HG03196 (cell line): ENCODE measurements at regions not wholly inside any gene's neighbourhood (a gene's known extent, or its start where the extent isn't known, plus 50 kb on each side); places are given as distances from the start of the nearest gene placed in this dataset.

Source experiments
- ATAC-seq: cut with Tn5 transposase; IDR thresholded peaks from one replicate; pipeline ENCODE4 v1.9.1; 2021; ENCODE audit not compliant: unreplicated experiment

DNA sequence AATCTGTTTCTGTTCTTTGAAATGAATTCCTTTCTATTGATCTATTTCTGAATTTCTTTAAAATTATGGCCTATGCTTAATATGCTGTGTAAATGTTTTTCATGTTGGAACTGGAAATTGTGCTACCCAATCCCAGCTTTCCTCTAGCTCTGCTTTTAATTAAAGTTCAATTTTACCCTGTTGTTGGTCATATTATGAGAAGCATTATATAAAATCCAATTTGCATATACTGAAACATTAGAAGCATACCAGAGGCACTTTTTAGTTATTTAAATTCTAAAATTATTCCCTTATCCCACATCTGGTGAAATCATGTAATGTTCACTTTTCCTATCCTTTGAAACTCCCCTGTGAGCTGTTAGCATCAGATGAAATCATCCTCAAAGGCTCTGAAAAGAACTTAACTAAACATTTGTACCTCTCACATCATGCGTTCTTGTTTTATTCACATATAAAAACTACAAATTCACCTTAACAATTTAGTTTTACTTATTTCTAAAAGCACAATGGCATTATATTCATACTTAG lies 160.6 kb upstream of the COL21A1 start:
- ATAC-seq, result no peak

DNA sequence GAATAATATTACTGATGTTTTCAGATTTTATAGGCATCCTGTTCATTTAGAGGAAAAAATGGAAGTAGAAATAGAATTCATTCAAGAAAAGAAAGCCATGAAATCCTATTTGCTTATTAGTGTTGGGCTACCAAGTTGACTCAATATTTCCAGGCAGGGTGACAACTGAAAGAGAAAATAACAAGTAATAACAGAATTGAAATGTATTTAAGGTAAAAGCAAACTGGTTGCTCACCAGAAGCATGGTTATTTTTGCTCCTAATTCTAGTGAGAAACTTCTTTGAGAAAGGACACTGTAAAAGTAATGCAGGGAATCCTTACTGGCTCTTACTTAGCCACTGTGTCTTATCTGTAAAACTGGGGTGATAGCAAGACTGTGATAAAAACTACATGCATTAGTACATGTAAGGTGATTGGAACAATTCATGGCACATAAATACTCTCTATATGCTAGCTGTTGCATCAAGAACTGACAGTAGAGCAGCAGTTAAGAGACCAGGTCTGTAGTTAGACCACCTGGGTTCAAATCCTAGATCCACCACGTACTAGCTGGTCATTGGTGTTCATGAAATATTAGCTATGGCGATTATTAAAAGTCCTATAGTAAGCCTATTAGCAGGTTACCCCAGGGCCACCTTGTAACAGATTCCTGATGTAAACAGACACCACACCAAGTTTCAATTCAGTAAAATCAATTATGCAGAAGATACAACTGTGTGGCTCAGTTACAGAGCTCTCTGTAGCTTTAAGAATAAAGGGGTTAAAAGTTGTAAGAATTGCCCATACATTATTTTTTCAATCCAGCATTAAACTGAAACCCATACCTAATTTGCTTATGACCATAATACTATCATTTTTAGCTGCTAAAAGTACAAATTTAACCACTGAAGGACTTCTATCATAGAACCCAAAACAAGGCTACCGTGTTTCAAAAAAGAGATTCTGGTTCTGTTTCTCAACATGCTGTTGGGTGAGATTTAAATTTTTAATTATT lies 159.2 kb upstream of the COL21A1 start:
- ATAC-seq, result peak; percentile 62

DNA sequence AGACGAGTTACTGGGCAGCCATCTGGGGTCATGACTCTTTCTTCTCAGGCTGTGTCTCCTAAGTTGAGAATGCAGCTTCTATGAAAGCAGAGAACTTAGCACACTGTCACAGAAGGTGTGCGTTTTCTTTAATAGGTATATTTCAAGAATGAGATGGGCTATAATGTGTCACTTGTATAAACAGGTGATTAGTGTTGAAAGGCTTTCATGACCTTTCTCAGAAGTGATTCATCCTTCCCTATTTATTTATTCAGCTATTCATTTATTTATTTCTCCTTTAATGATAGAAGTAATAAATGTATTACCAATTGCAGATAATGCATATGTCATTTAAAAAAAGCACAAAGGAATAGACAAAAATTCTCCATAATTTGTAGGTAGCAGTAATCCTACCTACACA lies 157.2 kb upstream of the COL21A1 start:
- ATAC-seq, result no peak

DNA sequence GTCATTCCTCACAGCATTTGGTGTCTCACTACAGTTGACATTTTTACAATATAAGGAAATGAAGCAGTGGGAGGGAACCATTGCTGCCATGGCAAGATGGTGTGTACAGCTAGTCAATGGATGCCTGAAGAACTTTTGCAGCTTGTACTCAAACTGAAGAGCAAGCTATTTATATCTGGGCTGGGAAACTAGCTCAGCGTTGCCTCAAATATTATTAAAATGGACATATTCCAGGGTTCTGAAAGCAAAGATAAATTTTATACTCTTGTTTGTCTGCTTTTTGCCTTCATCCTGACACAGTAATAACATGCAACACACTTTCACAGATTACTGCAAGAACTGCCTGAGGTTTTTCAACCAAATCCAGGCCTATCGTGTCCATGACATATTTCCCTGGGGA lies 156.4 kb upstream of the COL21A1 start:
- ATAC-seq, result no peak

DNA sequence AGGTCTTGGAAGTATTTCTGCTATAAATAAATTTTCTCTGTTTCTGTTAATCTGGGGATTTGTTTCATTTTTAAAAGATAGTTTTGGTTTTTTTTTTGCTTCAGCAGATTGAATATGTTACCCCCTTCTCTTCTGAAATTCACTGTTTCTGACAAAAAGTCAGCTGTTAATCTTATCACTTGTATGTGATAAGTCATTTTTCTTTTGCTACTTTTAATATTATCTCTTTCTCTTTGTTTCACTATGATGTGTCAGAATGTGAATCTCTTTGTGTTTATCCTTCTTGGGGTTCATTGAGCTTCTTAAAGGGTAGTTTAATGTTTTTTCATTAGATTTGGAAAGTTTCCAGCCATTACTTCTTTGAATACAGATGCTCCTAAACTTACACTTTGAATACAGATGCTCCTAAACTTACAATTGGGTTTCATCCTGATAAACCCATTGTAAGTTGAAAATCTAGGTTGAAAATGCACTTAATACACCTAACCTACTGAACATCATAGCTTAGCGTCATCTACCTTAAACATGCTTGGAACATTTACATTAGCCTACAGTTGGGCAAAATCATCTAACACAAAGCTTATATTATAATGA lies 154.2 kb upstream of the COL21A1 start:
- no peak for ATAC-seq

DNA sequence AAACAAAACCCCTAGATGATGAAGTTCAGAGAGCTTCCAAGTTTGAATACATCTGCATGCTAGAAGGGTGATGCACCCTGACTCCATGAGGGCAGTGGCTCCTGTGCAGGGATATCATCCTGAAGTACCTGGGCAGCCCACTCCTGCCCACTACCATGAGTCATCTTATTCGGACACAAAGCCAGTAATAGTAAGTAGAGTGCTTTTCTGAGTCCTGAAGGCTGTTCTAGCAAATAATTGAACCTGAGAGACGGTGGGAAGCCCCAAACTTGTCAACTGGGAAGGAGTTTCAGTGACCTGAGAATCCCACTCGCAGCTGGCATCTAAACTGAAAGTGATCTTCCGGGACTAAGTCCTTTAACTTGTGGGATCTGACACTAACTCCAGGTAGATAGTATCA lies 152.9 kb upstream of the COL21A1 start:
- no peak for ATAC-seq

DNA sequence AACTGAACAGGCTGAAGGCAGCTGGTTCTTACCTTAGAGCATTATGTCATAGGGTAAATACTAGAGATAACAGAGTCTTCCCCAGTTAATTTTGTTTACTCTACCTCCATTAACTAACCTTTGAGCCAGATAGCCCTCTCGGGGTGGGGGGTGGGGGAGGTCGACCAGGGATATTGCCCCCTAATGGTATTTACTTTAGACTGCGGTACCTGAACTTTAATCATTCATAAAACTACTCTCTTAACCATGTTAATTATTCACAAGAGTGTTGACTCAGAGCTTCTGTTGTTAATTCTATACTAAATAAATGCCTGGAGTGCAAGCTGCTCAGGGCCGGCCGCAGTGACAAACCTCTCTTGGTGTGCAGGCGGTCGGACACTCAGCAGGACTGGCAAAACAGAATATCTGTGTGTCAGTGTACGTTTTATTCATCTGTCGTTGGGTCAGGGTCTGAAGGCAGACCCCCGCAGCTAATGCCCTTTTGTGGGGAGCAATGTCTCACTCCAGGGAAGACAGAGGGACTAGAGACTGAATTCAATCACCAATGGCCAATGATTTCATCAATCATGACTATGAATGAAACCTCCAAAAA lies 152.4 kb upstream of the COL21A1 start:
- no peak for ATAC-seq

DNA sequence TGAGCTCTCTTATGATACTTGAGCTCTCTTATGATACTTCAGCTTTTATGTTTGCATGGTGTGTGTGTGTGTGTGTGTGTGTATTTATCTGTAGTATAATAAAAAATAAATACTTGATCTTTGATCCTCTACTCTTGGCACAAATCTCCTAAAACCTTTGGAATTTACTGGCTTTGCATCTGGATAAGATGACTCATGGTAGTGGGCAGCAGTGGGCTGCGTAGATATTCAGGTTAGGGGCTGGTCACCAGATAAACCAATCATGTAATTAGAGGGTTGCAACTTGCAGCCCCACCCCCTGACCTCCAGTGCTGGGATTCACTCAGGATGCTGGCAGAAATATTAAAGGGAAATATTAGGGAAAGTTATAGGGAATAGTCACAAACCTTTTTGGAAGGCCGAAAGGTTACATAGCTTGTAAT lies 151.9 kb upstream of the COL21A1 start:
- no peak for ATAC-seq

DNA sequence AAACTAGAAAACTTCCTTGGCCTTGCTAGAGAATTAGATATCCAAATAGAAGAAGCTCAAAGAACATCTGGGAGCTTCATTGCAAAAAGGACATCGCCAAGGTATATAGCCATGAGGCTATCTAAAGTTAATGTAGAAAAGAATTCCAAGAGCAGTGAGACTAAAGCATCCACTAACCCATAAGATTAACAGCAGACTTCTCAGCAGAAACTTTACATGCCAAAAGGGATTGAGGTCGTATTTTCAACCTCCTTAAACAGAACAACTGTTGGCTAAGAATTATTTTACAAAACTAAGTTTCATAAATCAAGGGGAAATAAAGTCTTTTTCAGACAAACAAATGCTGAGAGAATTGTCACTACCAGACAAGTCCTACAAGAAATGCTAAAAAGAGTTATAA lies 149.1 kb upstream of the COL21A1 start:
- no peak for ATAC-seq

DNA sequence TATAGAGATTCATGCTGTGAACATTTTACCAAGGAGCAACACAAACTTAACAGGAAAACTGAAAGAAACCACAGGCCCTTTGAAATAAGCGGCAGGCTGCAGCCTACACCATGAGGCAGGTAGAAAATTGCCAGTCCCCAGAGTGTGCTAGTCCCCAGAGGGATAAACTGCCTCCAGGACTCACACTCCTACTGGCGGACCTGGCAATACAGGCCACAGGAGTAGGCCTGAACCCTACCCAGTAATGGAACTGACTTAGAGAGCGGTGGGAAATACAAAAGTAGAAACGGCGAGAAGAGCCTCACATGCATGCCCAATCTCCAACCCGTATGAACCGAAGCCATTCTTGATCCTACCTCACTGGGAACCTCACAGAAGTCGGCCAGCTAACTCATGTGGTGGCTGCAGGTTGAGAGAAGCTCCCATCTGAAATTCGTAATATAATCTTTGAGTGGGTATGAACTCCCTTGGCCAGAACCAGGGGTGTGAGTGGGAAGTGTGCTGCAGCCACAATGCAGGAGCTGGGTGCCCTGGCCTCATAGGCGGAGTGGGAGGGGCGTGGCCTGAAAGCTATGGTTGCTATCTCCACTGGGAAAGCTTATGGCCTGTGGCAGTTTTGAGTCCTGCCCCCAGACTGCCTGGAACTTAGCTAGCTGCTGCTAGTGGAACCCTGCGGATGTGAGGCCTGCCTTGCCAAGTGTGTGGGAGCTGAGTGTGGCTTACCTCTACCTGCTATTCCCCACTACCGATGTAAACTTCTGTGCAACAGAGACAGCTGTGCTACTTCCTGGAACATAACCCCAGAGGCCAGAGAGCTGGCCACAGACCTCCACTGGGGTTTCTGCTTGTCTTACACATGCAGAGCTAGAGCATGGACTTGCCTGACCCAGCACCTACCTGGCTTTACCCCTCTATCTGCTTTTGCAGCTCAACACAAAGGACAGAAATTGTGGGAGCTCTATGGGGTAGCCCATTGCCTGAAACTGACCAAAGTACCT lies 146.5 kb upstream of the COL21A1 start:
- no peak for ATAC-seq

DNA sequence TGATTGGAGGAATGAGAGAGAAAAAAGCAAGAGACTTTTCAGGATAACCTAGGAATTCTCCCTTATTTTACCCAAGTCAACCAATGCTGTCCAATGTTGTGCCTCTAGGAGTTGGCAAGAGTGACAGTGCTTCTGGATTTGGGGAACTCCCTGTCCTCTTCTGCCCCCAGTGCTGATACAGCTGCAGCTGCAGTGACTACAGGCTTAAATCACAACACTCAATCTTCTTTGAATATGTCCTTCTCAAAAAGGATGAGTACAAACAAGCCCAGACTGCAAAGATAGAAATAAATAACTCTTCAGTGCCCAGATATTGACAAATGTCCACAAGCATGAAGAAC lies 141.0 kb upstream of the COL21A1 start:
- ATAC-seq, result no peak

DNA sequence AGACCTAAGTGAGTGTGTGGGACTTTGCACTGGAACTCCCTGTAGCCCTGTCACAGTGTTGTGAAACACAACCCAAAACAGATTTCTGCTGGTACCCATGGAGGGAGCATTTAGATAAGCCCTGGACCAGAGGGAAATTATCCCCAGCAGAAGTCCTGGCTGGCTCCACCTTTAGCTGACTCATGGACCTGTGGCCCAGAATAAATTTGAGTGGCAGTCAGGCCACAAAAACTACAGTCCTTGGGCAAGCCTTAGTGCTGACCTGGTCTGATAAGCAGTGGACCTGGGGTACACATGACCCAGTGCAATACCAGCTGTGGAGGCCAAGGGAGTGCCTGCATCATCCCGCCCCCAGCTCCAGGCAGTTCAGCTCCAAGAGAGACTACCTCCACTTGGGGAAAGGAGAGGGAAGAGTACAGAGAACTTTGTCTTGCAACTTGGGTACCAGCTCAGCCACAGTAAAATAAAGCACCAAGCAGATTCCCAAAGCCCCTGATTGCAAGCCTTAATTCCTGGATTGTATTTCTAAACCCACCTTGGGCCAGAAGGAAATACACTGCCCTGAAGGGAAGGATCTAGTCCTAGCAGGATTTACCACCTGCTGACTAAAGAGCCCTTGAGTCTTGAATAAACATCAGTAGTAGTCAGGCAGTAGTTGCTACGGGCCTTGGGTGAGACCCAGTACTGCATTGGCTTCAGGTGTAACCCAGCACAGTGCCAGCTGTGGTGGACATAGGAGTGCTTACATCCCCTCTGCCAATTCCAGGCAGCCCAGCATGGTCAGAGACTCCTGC lies 140.4 kb upstream of the COL21A1 start:
- no peak for ATAC-seq

DNA sequence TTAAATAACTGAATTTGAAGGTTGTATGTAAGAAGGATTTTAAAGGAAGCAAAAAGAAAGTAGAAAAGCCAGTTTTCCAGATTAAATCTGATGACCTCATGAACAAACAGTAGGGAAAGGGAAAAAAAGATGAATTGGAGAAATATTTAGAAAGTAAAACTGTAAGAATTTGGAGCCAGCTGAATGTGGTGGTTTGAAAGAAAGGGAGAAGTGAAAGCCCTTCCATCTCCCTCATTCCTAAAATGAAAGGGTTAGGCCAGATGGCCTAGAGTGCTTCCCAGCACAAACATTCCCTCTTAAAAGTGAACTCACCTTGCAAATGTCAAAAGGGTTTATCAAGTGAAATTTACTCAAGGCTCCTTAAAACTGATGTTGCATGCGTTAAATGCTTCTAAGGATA lies 139.3 kb upstream of the COL21A1 start:
- ATAC-seq, result no peak

DNA sequence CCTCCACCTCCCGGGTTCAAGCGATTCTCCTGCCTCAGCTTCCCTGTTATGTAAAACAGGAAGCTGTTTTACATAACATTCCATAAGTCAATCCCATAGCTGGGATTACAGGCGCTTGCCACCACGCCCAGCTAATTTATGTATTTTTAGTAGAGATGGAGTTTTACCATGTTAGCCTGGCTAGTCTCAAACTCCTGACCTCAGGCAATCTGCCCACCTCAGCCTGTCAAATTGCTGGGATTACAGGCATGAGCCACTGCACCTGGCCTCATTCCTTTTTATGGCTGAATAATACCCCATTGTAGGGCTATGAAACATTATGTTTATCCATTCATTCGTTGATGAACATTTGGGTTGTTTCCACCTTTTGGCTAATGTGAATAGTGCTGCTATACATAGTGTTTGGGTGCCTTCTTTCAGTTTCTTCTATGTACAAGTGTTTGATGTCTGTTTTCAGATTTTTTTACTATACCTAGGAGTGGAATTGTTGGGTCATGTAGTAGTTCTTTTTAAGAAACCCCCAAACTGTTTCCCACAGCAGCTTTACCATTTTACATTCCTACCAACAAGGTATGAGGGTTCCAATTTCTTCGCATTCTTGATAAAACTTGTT lies 138.7 kb upstream of the COL21A1 start:
- ATAC-seq, result no peak

DNA sequence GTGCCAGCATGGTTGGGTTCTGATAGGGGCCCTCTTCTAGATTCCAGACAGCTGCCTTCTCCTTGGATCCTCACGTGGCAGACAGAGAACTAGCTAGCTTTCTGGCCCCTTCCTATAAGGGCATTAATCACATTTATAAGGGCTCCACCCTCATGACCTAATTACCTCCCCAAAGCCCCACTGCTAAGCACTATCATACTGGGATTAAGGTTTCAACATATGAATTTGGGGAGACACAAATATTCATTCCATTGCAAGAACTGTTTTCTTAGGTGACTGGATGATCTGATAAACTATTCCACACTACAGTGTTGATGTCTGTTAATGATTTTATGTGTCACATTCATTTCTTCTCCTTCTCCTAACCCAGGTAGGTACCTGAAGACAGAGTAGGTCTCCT lies 135.8 kb upstream of the COL21A1 start:
- no peak for ATAC-seq

DNA sequence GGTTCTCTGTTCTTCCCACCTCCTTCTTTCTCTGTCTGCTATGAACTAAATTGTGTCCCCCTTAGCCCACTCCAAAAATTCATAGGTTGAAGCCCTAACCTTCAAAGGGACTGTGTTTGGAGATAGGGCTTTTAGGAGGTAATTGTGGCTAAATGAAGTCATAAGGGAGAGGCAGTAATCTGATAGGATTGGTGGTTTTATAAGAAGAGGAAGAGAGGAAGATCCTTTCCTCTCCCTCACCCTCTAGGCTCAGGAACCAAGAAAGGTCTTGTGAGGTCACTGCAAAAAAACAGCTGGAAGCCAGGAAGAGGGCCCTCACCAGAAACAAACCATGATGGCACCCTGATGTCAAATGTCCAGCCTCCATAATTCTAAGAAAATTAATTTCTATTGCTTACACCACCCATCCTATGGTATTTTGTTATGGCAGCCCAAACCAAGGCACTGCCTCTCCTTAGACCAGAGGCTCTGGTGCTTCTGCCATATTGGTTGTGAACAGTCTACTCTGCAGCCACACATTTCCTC lies 135.1 kb upstream of the COL21A1 start:
- ATAC-seq, result no peak

DNA sequence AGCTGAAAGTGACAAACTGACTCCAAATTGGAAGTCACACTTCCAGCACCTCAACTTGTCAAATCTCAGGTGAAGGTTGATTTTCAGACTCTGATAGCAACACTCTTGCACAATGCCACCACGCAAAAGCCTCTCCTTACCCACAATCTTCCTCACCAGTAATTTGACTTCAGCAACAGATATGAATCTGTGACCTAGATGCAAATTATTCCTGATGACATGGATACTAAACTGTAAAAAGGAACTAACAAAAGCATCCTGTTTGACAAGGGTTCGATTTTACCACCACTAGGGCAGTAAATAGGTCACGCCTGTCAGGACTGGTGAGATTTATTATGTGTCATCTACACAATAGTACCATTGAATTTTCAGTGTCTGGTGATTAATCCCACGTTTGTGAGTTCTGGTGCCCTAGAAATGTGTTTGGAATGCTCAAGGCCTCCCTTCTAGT lies 134.4 kb upstream of the COL21A1 start:
- no peak for ATAC-seq

DNA sequence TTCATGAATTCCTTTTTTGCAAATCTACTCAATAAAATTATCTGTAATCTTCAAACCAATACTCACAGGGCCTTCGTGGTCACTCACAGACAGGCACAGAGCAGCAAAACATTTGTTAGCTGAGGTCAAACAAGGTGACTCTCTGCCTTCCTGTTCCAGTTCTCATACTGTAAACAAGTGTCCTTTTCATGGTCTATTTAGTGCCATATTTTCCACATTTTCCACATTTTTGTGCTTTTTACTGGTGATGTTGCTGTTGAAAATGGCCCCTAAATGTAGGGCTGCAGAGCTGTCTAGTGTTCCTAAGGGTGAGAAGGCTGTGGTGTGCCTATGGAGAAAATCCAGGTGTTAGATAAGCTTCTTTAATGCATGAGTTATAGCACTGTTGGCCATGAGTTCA lies 133.1 kb upstream of the COL21A1 start:
- ATAC-seq, result no peak

DNA sequence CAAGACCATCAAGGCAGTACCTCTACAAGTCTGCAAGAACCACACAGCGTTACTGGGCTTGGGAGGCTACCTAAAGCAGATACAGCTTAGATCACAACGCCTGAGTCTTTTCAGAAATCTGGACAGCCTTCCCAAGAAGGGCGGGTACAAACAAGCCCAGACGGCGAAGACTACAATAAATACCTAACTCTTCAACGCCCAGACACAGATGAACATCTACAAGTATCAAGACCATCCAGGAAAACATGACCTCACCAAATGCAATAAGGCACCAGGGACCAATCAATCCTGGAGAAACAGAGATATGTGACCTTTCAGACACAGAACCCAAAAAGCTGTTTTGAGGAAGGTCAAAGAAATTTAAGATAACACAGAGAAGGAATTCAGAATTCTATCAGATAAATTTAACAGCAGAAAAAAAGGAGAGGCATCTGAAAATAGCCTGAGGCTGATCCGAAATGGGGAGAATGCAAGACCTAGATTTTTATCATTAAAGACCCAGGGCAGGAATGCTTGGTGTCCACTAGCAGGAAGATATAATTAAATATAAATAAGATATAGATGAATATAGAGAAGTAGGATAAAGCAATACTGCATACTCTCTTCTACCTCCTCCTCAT lies 131.7 kb upstream of the COL21A1 start:
- ATAC-seq, result no peak
